KMS-11 (cell line): ENCODE measurements at regions not wholly inside any gene's neighbourhood (a gene's known extent, or its start where the extent isn't known, plus 50 kb on each side); places are given as distances from the start of the nearest gene placed in this dataset.

Experiments
- H2AFZ ChIP-seq: fragments of 200-600 bp; sonication (generic); 2 replicates; pipeline ENCODE4 v1.6.1; 2016; ENCODE audit warnings: antibody characterized with exemption, mixed run types, low read depth
- H3K27ac ChIP-seq: fragments of 200-600 bp; sonication (generic); 2 replicates; pipeline ENCODE4 v1.6.1; 2016; ENCODE audit warnings: mild to moderate bottlenecking, mixed run types
- H3K27me3 ChIP-seq: fragments of 200-600 bp; sonication (generic); 2 replicates; pipeline ENCODE4 v1.6.1; 2017; ENCODE audit warnings: mild to moderate bottlenecking, low read depth, mixed run types, moderate library complexity; ENCODE audit not compliant: insufficient read depth
- H3K36me3 ChIP-seq: fragments of 200-600 bp; sonication (generic); 2 replicates; pipeline ENCODE4 v1.6.1; 2017; ENCODE audit warnings: mild to moderate bottlenecking, mixed run types; ENCODE audit not compliant: insufficient read depth
- H3K4me1 ChIP-seq: fragments of 200-600 bp; sonication (generic); 2 replicates; pipeline ENCODE4 v1.6.1; 2016; ENCODE audit warnings: mild to moderate bottlenecking, low read depth, mixed run types; ENCODE audit not compliant: poor library complexity, severe bottlenecking
- H3K4me2 ChIP-seq: fragments of 200-600 bp; sonication (generic); 2 replicates; pipeline ENCODE4 v1.7.0; 2016; ENCODE audit warnings: mild to moderate bottlenecking, mixed run types
- H3K4me3 ChIP-seq: fragments of 200-600 bp; sonication (generic); IDR thresholded peaks from 2 replicates; pipeline ENCODE4 v1.6.1; 2017; ENCODE audit warnings: low read depth, low read length, mixed read lengths; ENCODE audit not compliant: insufficient read depth
- H3K79me2 ChIP-seq: fragments of 200-600 bp; sonication (generic); 2 replicates; pipeline ENCODE4 v1.6.1; 2016; ENCODE audit warnings: low read depth, mixed run types; ENCODE audit not compliant: insufficient read depth
- H3K9ac ChIP-seq: fragments of 200-600 bp; sonication (generic); 2 replicates; pipeline ENCODE4 v1.6.1; 2016; ENCODE audit warnings: mild to moderate bottlenecking, mixed run types
- H4K20me1 ChIP-seq: fragments of 200-600 bp; sonication (generic); 2 replicates; pipeline ENCODE4 v1.6.1; 2016; ENCODE audit warnings: mild to moderate bottlenecking, mixed run types; ENCODE audit not compliant: insufficient read depth
- TF ChIP-seq, protein P1 (sequence below): fragments of 200-600 bp; sonication (generic); conservative IDR thresholded peaks from 2 replicates; pipeline ENCODE4 v1.6.1; 2017; ENCODE audit warnings: low read depth, mild to moderate bottlenecking, antibody characterized with exemption, low read length, moderate library complexity, mixed read lengths

GRCh38 chr11:37804666-37805065 is 1206.6 kb upstream of the RAG2 start:
- Histone ChIP-seq H3K79me2 (no peaks in the 10 kb centered on the region), H3K4me2 (no peak overlapping the region), H3K4me1 (no peaks in the 10 kb centered on the region)

DNA sequence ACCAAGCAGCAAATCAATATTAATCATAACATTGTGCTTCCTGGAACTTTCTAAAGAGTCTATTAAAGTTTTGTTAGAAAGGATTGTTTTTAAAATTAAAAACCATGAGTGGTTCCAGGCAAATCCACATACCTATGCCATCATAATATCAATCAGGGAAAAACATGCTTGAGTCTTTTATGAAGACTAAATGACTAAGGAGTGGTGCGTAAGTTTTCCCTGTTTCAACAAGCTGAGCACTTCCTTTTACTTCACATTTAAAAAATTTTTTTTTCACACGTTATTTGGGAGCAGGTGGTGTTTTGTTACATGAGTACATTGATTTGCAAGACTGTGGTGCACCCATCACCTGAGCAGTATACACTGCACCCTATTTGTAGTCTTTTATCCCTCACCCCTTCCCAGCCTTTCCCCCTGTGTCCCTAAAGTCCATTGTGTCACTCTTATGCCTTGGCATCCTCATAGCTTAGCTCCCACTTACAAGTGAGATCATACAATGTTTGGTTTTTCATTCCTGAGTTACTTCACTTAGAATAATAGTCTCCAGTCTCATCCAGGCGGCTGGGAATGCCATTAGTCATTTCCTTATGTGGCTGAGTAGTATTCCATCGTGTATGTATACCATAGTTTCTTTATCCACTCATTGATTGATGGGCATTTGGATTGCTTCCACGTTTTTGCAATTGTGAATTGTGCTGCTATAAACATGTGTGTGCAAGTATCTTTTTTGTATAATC is 1190.3 kb upstream of the RAG2 start:
- Histone ChIP-seq H3K27me3 (no peaks in the 10 kb centered on the region), H3K4me1 (no peaks in the 10 kb centered on the region), H3K9ac (no peak overlapping the region), H3K79me2 (no peaks in the 10 kb centered on the region), H3K4me3 (no peak overlapping the region), H4K20me1 (no peaks in the 10 kb centered on the region), H2AFZ (no peak overlapping the region), H3K36me3 (no peaks in the 10 kb centered on the region), H3K4me2 (no peak overlapping the region), H3K27ac (no peak overlapping the region)
- TF ChIP-seq, protein P1, sequence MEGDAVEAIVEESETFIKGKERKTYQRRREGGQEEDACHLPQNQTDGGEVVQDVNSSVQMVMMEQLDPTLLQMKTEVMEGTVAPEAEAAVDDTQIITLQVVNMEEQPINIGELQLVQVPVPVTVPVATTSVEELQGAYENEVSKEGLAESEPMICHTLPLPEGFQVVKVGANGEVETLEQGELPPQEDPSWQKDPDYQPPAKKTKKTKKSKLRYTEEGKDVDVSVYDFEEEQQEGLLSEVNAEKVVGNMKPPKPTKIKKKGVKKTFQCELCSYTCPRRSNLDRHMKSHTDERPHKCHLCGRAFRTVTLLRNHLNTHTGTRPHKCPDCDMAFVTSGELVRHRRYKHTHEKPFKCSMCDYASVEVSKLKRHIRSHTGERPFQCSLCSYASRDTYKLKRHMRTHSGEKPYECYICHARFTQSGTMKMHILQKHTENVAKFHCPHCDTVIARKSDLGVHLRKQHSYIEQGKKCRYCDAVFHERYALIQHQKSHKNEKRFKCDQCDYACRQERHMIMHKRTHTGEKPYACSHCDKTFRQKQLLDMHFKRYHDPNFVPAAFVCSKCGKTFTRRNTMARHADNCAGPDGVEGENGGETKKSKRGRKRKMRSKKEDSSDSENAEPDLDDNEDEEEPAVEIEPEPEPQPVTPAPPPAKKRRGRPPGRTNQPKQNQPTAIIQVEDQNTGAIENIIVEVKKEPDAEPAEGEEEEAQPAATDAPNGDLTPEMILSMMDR = no peak

More at GRCh38 chr11:37804666-37805065, 1206.6 kb upstream of the RAG2 start:
- TF ChIP-seq, protein P1 = no peak
- H4K20me1 ChIP-seq = no peaks in the 10 kb centered on the region
- H3K9ac ChIP-seq = no peak overlapping the region
- H3K36me3 ChIP-seq = no peaks in the 10 kb centered on the region
- H3K4me3 ChIP-seq = no peak overlapping the region
- H3K27ac ChIP-seq = no peak overlapping the region
- no peaks in the 10 kb centered on the region for H3K27me3 ChIP-seq
- H2AFZ ChIP-seq = no peak overlapping the region

DNA sequence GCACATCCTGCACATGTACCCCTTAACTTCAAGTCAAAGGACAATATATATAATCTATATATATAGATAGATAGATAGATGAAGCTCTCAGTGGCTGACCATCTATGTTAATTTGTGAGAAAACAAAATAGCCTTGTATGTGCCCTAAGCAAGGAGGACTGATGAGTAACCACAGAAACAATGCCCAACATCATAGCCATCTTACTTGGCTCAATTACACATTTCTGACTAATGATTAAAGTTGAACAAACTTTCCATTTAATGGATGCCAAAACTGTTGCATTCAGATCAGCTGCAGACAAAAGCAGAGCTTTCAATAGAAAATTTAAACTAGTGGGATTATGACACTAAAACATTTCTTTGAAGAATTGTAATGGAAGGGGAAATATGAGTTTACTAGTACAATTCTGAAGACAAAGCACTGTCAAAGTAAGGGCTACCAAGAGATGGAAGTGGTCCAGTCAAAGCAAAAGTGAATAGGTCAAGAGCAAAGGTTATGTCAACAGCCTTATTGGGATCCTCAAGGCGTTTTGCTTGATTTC is 1188.2 kb upstream of the RAG2 start:
- no peaks in the 10 kb centered on the region for H3K27me3 ChIP-seq
- no peak overlapping the region for H3K4me2 ChIP-seq
- H3K9ac ChIP-seq = no peak overlapping the region
- H3K4me3 ChIP-seq = no peak overlapping the region
- no peak overlapping the region for H3K27ac ChIP-seq
- no peaks in the 10 kb centered on the region for H3K79me2 ChIP-seq
- no peaks in the 10 kb centered on the region for H3K36me3 ChIP-seq
- TF ChIP-seq, protein P1 = no peak
- H2AFZ ChIP-seq = no peak overlapping the region
- no peaks in the 10 kb centered on the region for H4K20me1 ChIP-seq
- no peaks in the 10 kb centered on the region for H3K4me1 ChIP-seq

- Histone ChIP-seq H2AFZ (no peak overlapping the region), H3K4me2 (no peak overlapping the region), H3K4me3 (no peak overlapping the region), H3K36me3 (no peaks in the 10 kb centered on the region), H3K79me2 (no peaks in the 10 kb centered on the region), H3K4me1 (no peaks in the 10 kb centered on the region), H3K27me3 (no peaks in the 10 kb centered on the region), H4K20me1 (no peaks in the 10 kb centered on the region), H3K27ac (no peak overlapping the region), H3K9ac (no peak overlapping the region)
- TF ChIP-seq, protein P1 = no peak
These were observed 1176.4 kb upstream of the RAG2 start for GRCh38 chr11:37774441-37774840.
